ENCODE measurements at regions not wholly inside any gene's neighbourhood (a gene's known extent, or its start where the extent isn't known, plus 50 kb on each side); places are given as distances from the start of the nearest gene placed in this dataset.

DNA sequence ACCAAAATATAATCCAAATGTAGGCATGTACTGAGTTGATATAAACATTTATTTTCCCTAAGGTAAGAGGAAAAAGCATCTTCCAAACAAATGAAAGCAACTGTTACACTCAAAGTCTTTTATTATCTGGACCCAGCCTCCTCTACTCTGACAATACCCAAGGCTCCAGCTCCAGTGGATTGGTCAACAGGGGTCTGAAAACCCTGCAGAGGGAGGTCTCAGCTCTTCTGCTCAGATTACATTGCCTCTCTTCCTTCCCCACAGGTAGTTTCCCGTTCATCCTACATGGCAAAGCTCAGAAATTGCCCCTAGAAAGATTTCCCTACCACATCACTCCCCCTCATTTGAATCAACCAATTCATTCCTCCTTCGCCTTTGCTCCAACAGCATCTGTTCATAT, 457.0 kb downstream of the METTL4 start:
- H3K9me3 Mint-ChIP-seq, result no peaks in the 10 kb centered on the region
- H3K36me3 Mint-ChIP-seq, result no peaks in the 10 kb centered on the region
- no peak overlapping the region for H3K27ac Mint-ChIP-seq
- H3K4me1 Mint-ChIP-seq, result no peaks in the 10 kb centered on the region
- no peak overlapping the region for H3K4me3 Mint-ChIP-seq
- H3K27me3 Mint-ChIP-seq, result peaks cover 18% of the 10 kb centered on the region

DNA sequence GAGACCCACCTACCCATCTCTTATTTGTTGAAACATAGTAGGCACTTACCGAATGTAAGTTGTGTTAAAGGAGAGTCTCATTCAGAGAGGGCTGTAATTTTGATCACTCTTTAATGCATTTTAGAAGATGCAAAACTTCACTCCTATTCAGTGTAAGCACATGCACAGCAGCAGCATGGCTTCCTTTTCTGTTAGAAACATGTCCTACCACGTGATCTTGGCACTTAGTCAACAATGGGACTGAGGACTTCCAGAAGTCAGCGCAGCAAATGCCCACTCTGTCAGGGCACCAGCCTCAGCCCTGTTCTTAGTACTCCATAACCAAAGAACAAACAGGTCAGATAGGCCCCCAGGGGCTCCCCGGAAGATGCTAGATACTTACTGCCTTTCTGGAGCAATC, 456.5 kb downstream of the METTL4 start:
- no peaks in the 10 kb centered on the region for H3K9me3 Mint-ChIP-seq
- H3K4me1 Mint-ChIP-seq, result no peaks in the 10 kb centered on the region
- no peak overlapping the region for H3K27ac Mint-ChIP-seq
- H3K4me3 Mint-ChIP-seq, result no peak overlapping the region
- peaks cover 18% of the 10 kb centered on the region for H3K27me3 Mint-ChIP-seq
- no peaks in the 10 kb centered on the region for H3K36me3 Mint-ChIP-seq

DNA sequence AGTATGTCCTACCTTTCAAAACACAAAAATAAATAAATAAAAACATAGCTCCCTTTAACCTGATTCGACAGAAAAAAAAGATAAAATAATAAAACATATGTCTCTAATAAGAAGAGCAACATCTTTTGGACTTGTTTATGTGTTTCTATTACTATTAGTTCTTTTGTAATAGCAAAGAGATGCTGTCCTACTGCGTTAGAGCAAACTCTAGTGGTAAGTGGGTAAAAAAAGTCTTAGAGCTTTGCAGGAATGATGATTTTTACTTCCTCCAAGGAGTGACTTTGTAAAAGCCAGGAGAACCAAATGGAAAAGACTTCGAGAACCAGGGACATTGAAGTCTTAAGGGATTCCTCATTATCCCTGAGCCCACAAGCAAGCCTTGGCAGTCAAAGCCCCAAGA, 450.1 kb downstream of the METTL4 start:
- Mint-ChIP-seq H3K36me3 (no peaks in the 10 kb centered on the region), H3K27me3 (no peaks in the 10 kb centered on the region), H3K4me1 (no peaks in the 10 kb centered on the region), H3K27ac (no peak overlapping the region), H3K4me3 (no peak overlapping the region), H3K9me3 (no peaks in the 10 kb centered on the region)

DNA sequence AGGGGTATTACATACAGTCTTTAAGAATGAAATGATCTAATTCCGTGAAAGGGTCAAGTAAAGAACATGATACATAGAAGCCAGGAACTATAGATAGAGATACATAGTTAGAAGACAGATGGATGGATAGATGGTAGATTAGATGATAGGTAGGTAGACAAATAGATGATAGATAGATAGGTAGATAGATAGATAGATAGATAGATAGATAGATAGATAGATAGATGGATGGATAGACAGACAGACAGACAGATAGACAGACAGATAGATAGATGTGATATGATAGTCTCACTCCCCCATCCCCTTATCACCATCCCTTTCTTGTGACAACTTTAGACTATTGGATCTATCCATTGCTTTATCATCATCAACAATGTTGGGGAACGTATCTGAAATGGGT, 448.2 kb downstream of the METTL4 start:
- H3K27me3 Mint-ChIP-seq, result peaks cover 4% of the 10 kb centered on the region
- H3K36me3 Mint-ChIP-seq, result no peaks in the 10 kb centered on the region
- H3K9me3 Mint-ChIP-seq, result no peaks in the 10 kb centered on the region
- no peak overlapping the region for H3K27ac Mint-ChIP-seq
- H3K4me3 Mint-ChIP-seq, result no peak overlapping the region
- H3K4me1 Mint-ChIP-seq, result no peaks in the 10 kb centered on the region

DNA sequence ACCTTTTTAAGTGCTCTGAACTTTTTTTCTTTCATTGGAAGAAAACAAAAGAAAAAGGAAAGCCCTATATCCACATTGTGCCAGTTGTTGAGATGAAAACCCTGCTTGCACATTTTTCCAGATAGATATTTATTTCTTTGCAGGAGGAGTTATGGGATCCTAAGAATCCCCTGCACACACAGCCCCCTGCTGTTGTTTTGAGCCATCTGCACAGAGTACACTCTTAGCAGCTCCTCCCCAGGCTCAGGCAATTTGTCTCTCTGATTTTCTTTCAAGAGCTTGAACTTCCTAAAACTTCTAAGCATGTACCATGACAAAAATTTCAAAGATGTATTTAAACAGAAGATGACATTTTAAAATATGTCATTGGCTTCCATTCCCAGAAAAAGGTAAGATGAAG, 436.9 kb downstream of the METTL4 start:
- Mint-ChIP-seq H3K4me1 (no peaks in the 10 kb centered on the region), H3K27ac (no peak overlapping the region), H3K4me3 (no peak overlapping the region), H3K9me3 (no peaks in the 10 kb centered on the region), H3K36me3 (no peaks in the 10 kb centered on the region), H3K27me3 (peaks cover 8% of the 10 kb centered on the region)

DNA sequence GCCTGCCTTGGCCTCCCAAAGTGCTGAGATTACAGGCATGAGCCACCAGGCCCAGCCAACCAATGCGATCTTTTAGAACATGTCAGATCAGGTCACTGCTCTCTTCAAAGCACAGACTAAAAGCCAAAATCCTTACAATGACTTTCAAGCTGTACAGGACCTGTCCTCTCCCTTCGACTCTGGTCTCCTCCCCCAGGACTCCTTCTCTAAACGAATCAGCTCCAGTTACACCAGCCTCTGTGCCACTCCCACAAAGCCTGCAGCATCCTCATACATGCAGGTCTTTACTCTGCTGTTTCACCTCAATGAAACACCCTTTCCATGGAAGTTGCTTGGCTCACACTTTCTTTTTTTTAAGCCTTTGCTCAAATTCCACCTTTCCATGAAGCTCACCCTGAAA, 436.0 kb downstream of the METTL4 start:
- Mint-ChIP-seq H3K36me3 (no peaks in the 10 kb centered on the region), H3K27ac (no peak overlapping the region), H3K4me3 (no peak overlapping the region), H3K4me1 (no peaks in the 10 kb centered on the region), H3K9me3 (no peaks in the 10 kb centered on the region), H3K27me3 (peaks cover 8% of the 10 kb centered on the region)

DNA sequence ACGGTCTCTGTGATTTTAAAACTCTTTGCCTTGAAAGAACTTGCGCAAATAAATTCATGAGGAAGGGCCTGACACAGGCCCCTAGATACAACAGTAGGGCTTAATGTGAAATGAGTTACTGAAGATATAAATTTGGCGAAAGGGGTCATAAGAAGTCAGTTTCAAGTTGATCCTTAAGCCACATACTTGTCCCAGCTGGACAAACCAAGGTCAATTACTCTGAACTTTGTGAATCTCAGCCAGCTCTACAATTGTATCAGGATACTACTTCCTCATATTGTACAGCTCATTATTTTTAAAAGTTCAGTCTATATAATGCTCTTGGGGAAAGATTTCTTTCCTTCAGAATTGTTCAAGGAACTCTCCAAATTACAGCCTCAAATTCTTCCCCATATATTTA, 432.8 kb downstream of the METTL4 start:
- H3K27me3 Mint-ChIP-seq, result peaks cover 2% of the 10 kb centered on the region
- no peaks in the 10 kb centered on the region for H3K36me3 Mint-ChIP-seq
- H3K9me3 Mint-ChIP-seq, result no peaks in the 10 kb centered on the region
- no peaks in the 10 kb centered on the region for H3K4me1 Mint-ChIP-seq
- H3K27ac Mint-ChIP-seq, result no peak overlapping the region
- H3K4me3 Mint-ChIP-seq, result no peak overlapping the region

DNA sequence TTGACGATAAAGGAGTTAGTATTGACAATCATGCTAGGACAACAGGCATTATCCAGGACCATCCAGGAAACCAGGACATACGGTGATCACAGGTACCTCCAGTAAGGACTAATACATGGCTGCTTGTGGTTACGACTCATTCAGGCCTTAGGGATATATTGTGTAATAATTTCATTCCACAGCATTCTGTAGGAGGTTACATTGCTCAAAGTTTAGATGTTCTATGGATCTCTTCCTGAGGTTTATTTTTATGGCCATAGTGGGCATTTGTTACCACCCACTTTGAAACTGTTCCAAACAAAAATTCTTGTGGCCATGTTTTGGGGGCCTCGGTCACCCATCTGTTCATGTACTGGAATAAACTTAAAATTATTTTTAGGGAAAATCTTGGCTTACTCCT, 431.6 kb downstream of the METTL4 start:
- no peak overlapping the region for H3K4me3 Mint-ChIP-seq
- H3K9me3 Mint-ChIP-seq, result no peaks in the 10 kb centered on the region
- H3K4me1 Mint-ChIP-seq, result no peaks in the 10 kb centered on the region
- no peaks in the 10 kb centered on the region for H3K36me3 Mint-ChIP-seq
- peaks cover 2% of the 10 kb centered on the region for H3K27me3 Mint-ChIP-seq
- H3K27ac Mint-ChIP-seq, result no peak overlapping the region

DNA sequence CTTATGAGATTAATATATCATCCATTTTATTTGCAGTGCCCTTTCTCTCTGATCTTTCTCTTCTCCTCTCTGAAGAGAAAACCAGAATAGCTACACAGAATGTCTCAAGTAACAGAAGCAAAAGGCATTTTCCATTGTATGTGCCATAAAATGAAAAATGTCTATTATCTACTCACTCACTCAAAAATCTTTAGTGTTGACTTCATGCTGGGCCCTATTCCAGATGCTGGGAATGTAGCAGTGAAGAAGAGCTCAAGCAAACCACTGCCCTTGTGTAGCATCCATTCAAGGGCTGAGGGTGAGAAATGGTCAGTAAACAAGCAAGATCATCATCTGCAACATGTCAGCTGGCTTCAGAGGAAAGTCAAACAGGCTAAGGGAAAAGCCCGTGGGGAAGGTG, 427.7 kb downstream of the METTL4 start:
- peaks cover 2% of the 10 kb centered on the region for H3K27me3 Mint-ChIP-seq

DNA sequence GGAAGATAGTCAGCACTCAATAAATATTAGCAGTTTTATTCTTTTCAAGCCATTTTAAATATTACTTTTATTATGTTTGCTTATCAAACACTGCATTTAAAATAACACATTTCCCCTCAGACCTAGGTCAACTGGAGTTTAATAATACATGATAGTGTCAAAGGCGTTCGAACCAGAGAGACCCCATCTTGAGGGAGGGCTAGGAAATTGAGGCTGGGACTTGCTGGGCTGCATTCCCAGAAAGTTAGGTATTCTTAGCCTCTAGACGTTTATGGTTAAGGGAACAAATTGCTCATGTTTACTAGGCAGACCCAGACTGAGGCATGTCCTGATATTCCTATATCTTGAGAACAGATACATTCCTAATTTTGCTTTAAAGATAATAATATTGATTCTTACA, 426.5 kb downstream of the METTL4 start:
- H3K4me1 Mint-ChIP-seq, result no peaks in the 10 kb centered on the region
- no peak overlapping the region for H3K27ac Mint-ChIP-seq
- H3K9me3 Mint-ChIP-seq, result no peaks in the 10 kb centered on the region
- peaks cover 2% of the 10 kb centered on the region for H3K27me3 Mint-ChIP-seq
- no peaks in the 10 kb centered on the region for H3K36me3 Mint-ChIP-seq
- no peak overlapping the region for H3K4me3 Mint-ChIP-seq

More for the DNA sequence above, 427.7 kb downstream of the METTL4 start:
- Mint-ChIP-seq H3K4me3 (no peak overlapping the region), H3K27ac (no peak overlapping the region), H3K36me3 (no peaks in the 10 kb centered on the region), H3K9me3 (no peaks in the 10 kb centered on the region), H3K4me1 (no peaks in the 10 kb centered on the region)

DNA sequence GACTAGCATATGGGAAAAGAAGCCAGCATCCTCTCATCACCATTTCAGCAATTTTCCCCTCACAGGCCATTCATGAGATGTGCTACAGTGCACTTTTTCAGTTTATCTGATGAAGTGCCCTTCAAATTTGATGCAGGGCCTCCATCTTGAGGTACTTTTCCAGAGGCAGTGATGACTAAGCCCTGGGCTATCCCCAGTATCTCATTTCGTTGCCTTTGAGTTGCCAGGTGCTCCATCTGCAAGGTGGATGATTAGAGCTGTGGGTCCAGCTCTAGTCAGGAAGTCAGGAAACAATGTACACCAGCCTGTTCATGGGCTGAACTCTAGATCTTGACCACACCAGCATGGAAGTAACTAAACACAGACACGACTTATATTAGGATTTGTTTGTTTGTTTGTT, 425.2 kb downstream of the METTL4 start:
- H3K27ac Mint-ChIP-seq, result no peak overlapping the region
- H3K27me3 Mint-ChIP-seq, result peaks cover 2% of the 10 kb centered on the region
- H3K9me3 Mint-ChIP-seq, result no peaks in the 10 kb centered on the region
- no peak overlapping the region for H3K4me3 Mint-ChIP-seq
- no peaks in the 10 kb centered on the region for H3K36me3 Mint-ChIP-seq
- H3K4me1 Mint-ChIP-seq, result no peaks in the 10 kb centered on the region

DNA sequence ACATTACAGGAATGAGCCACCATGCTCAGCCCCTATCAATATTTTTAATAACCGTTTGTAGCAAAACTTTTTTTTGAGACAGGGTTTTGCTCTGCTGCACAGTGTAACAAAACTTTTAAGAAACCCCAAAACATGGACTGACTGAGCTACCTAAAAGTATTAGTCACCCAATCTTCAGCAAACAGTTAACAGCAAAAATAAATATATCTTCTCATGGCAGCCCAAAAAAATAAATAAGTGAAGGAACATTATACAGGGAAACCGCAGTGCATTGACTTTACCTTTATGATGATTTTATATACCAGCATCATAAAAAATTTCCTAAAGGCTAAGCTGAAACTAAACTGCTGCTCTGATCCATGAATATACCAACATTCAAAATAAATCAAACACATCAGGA, 424.6 kb downstream of the METTL4 start:
- no peak overlapping the region for H3K4me3 Mint-ChIP-seq
- no peak overlapping the region for H3K27ac Mint-ChIP-seq
- H3K36me3 Mint-ChIP-seq, result no peaks in the 10 kb centered on the region
- peaks cover 2% of the 10 kb centered on the region for H3K27me3 Mint-ChIP-seq
- no peaks in the 10 kb centered on the region for H3K9me3 Mint-ChIP-seq
- H3K4me1 Mint-ChIP-seq, result no peaks in the 10 kb centered on the region

DNA sequence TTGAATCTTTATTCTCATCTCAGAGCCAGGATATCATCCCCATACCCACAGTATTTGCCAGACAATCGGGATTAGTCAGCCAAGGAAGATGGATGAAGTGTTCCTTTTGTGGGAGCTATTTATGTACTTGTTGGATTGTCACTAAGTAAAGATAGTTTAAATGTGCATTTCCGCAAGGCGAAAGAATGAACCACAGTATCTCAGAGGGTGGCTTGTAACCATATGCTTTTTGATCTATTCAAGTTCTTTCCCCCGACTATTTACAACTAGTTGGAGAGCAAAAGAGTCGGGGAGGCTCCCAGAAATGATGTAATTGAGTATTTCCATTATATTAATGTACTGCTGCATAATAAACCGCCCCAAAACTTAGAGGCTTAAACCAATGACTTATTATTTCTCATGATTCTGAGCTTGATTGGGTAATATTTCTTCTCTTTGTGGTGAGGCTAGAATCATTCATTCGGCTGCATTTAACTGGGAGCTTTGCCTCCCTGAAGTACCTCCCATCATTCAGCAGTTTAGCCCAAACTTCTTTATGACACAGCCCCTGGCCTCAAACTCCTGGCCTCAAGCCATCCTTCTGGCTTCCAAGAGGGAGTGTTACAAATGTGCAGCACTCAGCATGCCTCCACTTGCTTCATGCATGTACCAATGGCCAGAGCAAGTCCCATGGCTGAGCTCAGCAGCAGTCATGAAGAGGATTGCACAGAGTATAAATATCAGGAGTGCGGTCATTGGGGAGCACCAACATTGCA, 423.7 kb downstream of the METTL4 start:
- Mint-ChIP-seq H3K36me3 (no peaks in the 10 kb centered on the region), H3K4me3 (no peak overlapping the region), H3K9me3 (no peaks in the 10 kb centered on the region), H3K27me3 (peaks cover 2% of the 10 kb centered on the region), H3K4me1 (no peaks in the 10 kb centered on the region), H3K27ac (no peak overlapping the region)

DNA sequence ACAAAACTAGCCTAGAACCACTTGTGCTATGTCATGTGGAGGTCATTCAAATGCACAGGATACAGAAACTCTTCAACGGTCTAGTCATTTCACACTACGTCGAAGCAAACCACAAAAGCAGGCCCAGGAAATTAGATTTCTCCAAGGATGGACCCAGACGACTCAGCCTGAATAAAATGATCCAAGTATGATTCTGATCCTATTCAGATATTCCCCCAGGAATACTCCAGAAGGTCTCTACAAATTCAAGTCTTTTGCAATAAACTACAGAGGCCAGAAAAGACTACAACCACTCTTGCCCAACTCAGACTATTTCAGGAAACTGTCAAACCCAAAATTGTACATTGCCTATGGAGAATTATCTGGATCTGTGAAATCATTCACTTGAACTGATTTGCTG, 422.5 kb downstream of the METTL4 start:
- H3K27me3 Mint-ChIP-seq, result peaks cover 2% of the 10 kb centered on the region
- no peaks in the 10 kb centered on the region for H3K4me1 Mint-ChIP-seq
- no peak overlapping the region for H3K27ac Mint-ChIP-seq
- no peaks in the 10 kb centered on the region for H3K9me3 Mint-ChIP-seq
- no peak overlapping the region for H3K4me3 Mint-ChIP-seq
- no peaks in the 10 kb centered on the region for H3K36me3 Mint-ChIP-seq

DNA sequence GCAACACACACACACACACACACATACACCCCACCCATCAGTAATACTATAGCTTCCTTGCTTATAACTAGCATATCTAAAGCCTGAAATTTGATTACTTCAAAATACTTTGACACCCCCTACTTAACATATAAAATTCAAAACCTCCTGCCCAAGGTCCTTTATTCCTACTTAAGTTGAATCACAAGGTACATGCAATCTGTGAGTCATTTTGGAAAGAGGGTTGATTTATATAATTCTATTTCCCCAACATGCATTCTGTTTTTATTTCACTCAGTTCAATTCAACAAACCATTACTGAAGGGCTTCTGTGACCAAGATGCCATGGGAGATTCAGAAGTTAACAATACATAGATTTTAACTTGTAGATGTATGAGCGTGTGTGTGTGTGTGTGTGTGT, 420.7 kb downstream of the METTL4 start:
- H3K9me3 Mint-ChIP-seq, result no peaks in the 10 kb centered on the region
- H3K27me3 Mint-ChIP-seq, result peaks cover 4% of the 10 kb centered on the region
- no peak overlapping the region for H3K4me3 Mint-ChIP-seq
- no peaks in the 10 kb centered on the region for H3K4me1 Mint-ChIP-seq
- H3K36me3 Mint-ChIP-seq, result no peaks in the 10 kb centered on the region
- H3K27ac Mint-ChIP-seq, result no peak overlapping the region

DNA sequence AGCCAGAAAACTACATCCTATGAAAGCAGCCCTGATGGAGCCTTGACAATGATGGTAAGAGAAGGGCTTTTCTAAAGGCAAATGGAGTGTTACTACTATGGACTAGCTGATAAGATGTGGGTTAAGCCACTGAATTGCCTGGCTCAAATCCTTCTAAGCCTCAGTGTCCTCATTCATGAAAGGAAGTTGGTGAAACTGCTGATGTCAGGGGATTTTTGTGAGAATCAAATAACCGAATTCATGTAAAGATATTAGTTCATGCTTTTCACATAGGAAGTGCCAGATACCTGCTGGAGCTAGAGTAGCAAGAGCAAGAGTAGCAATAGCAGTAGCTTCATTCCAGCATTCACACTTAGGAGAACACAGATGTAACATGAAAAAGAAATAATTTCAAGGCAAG, 417.0 kb downstream of the METTL4 start:
- Mint-ChIP-seq H3K36me3 (no peaks in the 10 kb centered on the region), H3K4me3 (no peak overlapping the region), H3K27me3 (peaks cover 3% of the 10 kb centered on the region), H3K27ac (no peak overlapping the region), H3K4me1 (no peaks in the 10 kb centered on the region), H3K9me3 (no peaks in the 10 kb centered on the region)

Data from activated naive CD4-positive, alpha-beta T cell treated with anti-CD3 and anti-CD28 coated beads, Interleukin-2, amount 50 U/mL, for 24 hours (primary cell).